Gastroesophageal sphincter (tissue), 4 donors: ENCODE measurements at regions not wholly inside any gene's neighbourhood (a gene's known extent, or its start where the extent isn't known, plus 50 kb on each side); places are given as distances from the start of the nearest gene placed in this dataset.

Experiments used
- ATAC-seq: fragments of 150-250 bp; one replicate; pipeline ENCODE4 v1.9.1; 2016; ENCODE audit warnings: mild to moderate bottlenecking, moderate library complexity
- H3K27ac ChIP-seq, 4 donors: fragments of 200-600 bp; sonication (generic) in 3 of 4; 1 replicate in 3 of 4; 2 replicates in 1 of 4; pipeline ENCODE4 v1.5.1; 2016 to 2019
- H3K27me3 ChIP-seq: fragments of 200-600 bp; sonication (generic); one replicate; pipeline ENCODE4 v1.5.1; 2019
- H3K36me3 ChIP-seq, 2 donors: fragments of 200-600 bp; sonication (generic); one replicate each; pipeline ENCODE4 v1.5.1; 2019; ENCODE audit warnings: control low read depth in 1 of 2
- H3K4me1 ChIP-seq, 3 donors: fragments of 200-600 bp; sonication (generic); 1 replicate in 2 of 3; 2 replicates in 1 of 3; pipeline ENCODE4 v1.5.1; 2016 to 2019; ENCODE audit warnings: control low read depth in 2 of 3
- H3K4me3 ChIP-seq, 2 donors: fragments of 200-600 bp; sonication (generic); one replicate each; pipeline ENCODE4 v1.5.1; 2019; ENCODE audit warnings: mild to moderate bottlenecking in 1 of 2, moderate library complexity in 1 of 2
- H3K9me3 ChIP-seq, 3 donors: fragments of 200-600 bp; sonication (generic); one replicate each; pipeline ENCODE4 v1.5.1; 2017 to 2019; ENCODE audit warnings: control low read depth in 2 of 3
- EP300 ChIP-seq: sonication (generic); formaldehyde crosslinking; IDR thresholded peaks from one replicate; pipeline ENCODE4 v1.6.1; 2017; ENCODE audit warnings: antibody characterized with exemption, mild to moderate bottlenecking
- POLR2A ChIP-seq, 2 donors: fragments of 450-650 bp; IDR thresholded peaks; one replicate each; pipeline ENCODE4 v1.6.1; 2017; ENCODE audit warnings: antibody characterized with exemption in 2 of 2, mild to moderate bottlenecking in 2 of 2, moderate library complexity in 1 of 2
- POLR2AphosphoS5 ChIP-seq: sonication (generic); formaldehyde crosslinking; IDR thresholded peaks from one replicate; pipeline ENCODE4 v1.6.1; 2017; ENCODE audit warnings: antibody characterized with exemption
- WGBS, 2 donors: methylation state at CpG; one replicate each; pipeline ENCODE4 v1.1.5; 2018; ENCODE audit warnings: low coverage in 1 of 2; 5-methylcytosine and 5-hydroxymethylcytosine counted together
- TF ChIP-seq, protein P1 (sequence below), 4 experiments: fragments of 200-600 bp in 2 of 4; fragments of 450-650 bp in 2 of 4; sonication (generic) in 1 of 4; IDR thresholded peaks; one replicate each; pipeline ENCODE4 v1.5.1; 2017 to 2019; ENCODE audit warnings: antibody characterized with exemption in 4 of 4, mild to moderate bottlenecking in 2 of 4, moderate library complexity in 2 of 4

DNA sequence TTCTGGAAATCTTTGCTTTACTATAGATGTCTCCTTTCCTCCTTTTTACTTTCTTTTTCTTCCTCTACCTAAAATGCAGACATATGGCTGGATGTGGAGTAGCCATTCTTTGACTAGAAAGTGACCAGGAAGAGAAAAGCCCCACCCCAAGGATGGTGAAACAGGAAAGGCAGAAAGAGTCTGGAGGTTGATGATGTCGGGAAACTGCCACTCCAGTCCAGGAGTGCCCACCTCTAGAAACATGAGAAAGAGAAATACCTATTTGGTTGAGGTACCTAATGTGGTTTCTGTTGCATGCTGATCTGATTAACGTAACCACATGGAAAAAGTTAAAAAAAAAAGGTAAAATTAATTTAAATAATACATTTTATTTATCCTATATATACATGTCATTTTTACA, 55.2 kb upstream of the SSR3 start:
- no peak overlapping the region for H3K27ac ChIP-seq
- H3K4me1 ChIP-seq, result peaks cover 0 to 19% (median 8%) of the 10 kb centered on the region in 3 donors
- no peaks in the 10 kb centered on the region for H3K36me3 ChIP-seq
- H3K4me3 ChIP-seq, result no peak overlapping the region
- H3K9me3 ChIP-seq, result no peaks in the 10 kb centered on the region
- TF ChIP-seq EP300 (no peak), POLR2A (IDR thresholded peaks at IDR 0.05) (no peak), POLR2AphosphoS5 (no peak)
- TF ChIP-seq, protein P1, sequence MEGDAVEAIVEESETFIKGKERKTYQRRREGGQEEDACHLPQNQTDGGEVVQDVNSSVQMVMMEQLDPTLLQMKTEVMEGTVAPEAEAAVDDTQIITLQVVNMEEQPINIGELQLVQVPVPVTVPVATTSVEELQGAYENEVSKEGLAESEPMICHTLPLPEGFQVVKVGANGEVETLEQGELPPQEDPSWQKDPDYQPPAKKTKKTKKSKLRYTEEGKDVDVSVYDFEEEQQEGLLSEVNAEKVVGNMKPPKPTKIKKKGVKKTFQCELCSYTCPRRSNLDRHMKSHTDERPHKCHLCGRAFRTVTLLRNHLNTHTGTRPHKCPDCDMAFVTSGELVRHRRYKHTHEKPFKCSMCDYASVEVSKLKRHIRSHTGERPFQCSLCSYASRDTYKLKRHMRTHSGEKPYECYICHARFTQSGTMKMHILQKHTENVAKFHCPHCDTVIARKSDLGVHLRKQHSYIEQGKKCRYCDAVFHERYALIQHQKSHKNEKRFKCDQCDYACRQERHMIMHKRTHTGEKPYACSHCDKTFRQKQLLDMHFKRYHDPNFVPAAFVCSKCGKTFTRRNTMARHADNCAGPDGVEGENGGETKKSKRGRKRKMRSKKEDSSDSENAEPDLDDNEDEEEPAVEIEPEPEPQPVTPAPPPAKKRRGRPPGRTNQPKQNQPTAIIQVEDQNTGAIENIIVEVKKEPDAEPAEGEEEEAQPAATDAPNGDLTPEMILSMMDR (IDR thresholded peaks at IDR 0.05), result no peak
- 75 to 89% methylated on average over 2 of the region's 2 CpGs for WGBS, 2 donors
- no peak for ATAC-seq
- no peaks in the 10 kb centered on the region for H3K27me3 ChIP-seq

DNA sequence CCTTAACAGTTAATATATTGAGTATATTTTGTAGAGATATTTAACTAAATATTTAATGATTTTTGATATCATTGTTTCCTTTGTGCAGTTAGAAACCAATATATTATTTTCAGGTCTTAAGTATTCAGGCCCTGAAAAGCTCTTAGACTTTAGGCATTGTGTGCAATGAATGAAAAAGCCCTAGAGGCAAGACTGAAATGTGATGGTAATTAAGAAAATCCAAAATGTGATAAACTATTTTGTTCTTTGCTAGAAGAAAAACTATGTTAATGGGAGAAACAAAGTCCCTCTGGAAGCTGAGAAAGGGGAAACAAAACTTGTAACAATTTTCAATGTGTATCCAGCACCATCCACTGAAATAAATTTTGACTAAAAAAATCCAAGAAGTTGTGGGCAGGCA, 54.6 kb upstream of the SSR3 start:
- Histone ChIP-seq H3K4me1 (peaks cover 0 to 25% (median 8%) of the 10 kb centered on the region in 3 donors), H3K36me3 (no peaks in the 10 kb centered on the region), H3K27me3 (no peaks in the 10 kb centered on the region), H3K4me3 (no peak overlapping the region), H3K27ac (no peak overlapping the region), H3K9me3 (no peaks in the 10 kb centered on the region)
- TF ChIP-seq EP300, result no peak
- TF ChIP-seq, protein P1 (IDR thresholded peaks at IDR 0.05), result no peak
- TF ChIP-seq POLR2AphosphoS5, result no peak
- TF ChIP-seq POLR2A (IDR thresholded peaks at IDR 0.05), result no peak
- no peak for ATAC-seq

DNA sequence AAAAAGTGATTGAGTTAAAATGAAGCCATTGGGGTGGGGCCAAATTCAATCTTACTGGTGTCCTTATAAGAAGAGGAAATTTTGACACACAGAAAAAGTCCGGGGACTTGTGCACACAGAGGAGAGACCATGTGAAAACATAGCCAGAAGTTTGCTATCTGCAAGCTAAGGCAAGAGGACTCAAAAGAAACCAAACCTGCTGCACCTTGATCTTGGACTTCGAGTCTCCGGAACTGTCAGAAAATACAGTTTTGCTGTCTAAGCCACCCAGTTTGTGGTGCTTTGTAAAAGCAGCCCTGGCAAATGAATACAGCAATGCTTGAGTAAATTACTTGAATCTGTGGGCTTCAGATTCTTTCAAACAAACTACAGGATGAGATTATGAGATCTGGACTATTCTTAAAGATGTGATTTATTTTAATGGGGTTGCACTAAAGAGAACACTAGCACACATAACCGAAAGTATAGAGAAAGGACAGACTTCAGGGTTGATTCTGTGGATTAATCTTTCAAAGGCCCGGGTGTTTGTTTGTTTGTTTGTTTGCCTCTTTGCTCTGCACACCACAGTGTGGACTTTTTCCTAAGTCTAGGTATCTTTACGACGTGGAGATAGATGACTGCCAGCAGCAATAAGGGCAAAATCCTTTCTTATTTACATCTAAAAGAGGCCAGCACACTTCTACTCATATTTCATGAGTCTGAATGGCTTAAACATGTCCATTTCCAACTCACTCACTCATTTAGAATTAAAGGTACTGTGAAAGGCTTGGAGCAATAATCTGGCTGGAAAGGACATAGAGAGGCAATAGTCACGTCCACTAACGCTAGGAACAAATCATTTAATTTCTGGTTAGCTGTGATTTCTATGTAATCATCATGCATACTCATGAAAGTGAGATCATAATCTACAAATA, 53.9 kb upstream of the SSR3 start:
- peaks cover 0 to 32% (median 8%) of the 10 kb centered on the region in 3 donors for H3K4me1 ChIP-seq
- H3K4me3 ChIP-seq, result no peak overlapping the region
- no peak for ATAC-seq
- no peaks in the 10 kb centered on the region for H3K27me3 ChIP-seq
- TF ChIP-seq POLR2AphosphoS5, result no peak
- TF ChIP-seq EP300, result no peak
- TF ChIP-seq, protein P1 (IDR thresholded peaks at IDR 0.05), result no peak
- no peak for TF ChIP-seq POLR2A (IDR thresholded peaks at IDR 0.05)
- H3K27ac ChIP-seq, result no peak overlapping the region
- no peaks in the 10 kb centered on the region for H3K9me3 ChIP-seq
- no peaks in the 10 kb centered on the region for H3K36me3 ChIP-seq
- 77 to 88% methylated on average over 9 of the region's 9 CpGs for WGBS, 2 donors

DNA sequence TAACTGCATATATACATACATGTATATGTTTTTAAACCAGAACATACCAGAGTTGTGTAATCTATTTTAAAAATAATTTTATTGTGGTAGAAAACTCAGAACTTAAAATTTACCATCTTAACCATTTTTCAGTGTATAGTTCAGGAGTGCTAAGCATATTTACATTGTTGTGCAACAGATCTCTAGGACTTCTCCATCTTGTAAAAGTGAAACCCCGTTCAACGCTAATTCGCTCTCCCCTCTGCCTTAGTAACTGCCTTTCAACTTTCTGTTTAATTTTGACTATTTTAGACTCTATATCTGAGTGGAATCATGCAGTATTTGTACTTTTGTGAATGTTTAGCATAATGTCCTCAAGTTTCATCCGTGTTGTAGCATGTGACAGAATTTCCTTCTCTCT, 51.8 kb upstream of the SSR3 start:
- 80 to 83% methylated on average over 4 of the region's 4 CpGs for WGBS, 2 donors
- Histone ChIP-seq H3K4me3 (peak overlapping the region in 1 of 2 donors; percentile 47), H3K27ac (peak overlapping the region in 3 of 4 donors; percentile 79 to 85 (median 80)), H3K27me3 (no peaks in the 10 kb centered on the region), H3K36me3 (no peaks in the 10 kb centered on the region), H3K9me3 (no peaks in the 10 kb centered on the region), H3K4me1 (peaks cover 0 to 40% (median 8%) of the 10 kb centered on the region in 3 donors)
- TF ChIP-seq POLR2AphosphoS5 (no peak), EP300 (no peak), POLR2A (IDR thresholded peaks at IDR 0.05) (no peak)
- TF ChIP-seq, protein P1 (IDR thresholded peaks at IDR 0.05), result no peak
- ATAC-seq, result no peak
